ENCODE measurements at regions not wholly inside any gene's neighbourhood (a gene's known extent, or its start where the extent isn't known, plus 50 kb on each side); places are given as distances from the start of the nearest gene placed in this dataset.
"Not testable (repeated sequence)": the region's sequence is repeated elsewhere in the genome, so short reads cannot be mapped to it uniquely, and the experiment has no call there.

DNA sequence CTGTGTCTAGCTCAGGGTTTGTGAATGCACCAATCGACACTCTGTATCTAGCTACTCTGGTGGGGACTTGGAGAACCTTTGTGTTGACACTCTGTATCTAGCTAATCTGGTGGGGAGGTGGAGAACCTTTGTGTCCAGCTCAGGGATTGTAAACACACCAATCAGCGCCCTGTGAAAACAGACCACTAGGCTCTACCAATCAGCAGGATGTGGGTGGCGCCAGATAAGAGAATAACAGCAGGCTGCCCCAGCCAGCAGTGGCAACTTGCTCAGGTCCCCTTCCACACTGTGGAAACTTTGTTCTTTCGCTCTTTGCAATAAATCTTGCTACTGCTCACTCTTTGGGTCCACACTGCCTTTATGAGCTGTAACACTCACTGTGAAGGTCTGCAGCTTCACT is 151.3 kb upstream of the LRIG1 start:
- H3K36me3 Mint-ChIP-seq (ENCODE audit: low read depth); H3K9me3 Mint-ChIP-seq; H3K27ac Mint-ChIP-seq; H3K4me1 Mint-ChIP-seq (ENCODE audit: low read depth); H3K27me3 Mint-ChIP-seq (ENCODE audit: low read depth); DNase-seq (ENCODE audit: low spot score); H3K4me3 Mint-ChIP-seq (ENCODE audit: low read depth); intact Hi-C loops (cut with micrococcal nuclease): not testable (repeated sequence)

- H3K4me1 Mint-ChIP-seq (ENCODE audit: low read depth), result no peaks in the 10 kb centered on the region
- peaks cover 2% of the 10 kb centered on the region for H3K27me3 Mint-ChIP-seq (ENCODE audit: low read depth)
- no peak for DNase-seq (ENCODE audit: low spot score)
- no peaks in the 10 kb centered on the region for H3K36me3 Mint-ChIP-seq (ENCODE audit: low read depth)
- no peak overlapping the region for H3K4me3 Mint-ChIP-seq (ENCODE audit: low read depth)
- intact Hi-C loops (cut with micrococcal nuclease), result no loop called here
- no peak overlapping the region for H3K27ac Mint-ChIP-seq
- H3K9me3 Mint-ChIP-seq, result no peaks in the 10 kb centered on the region
Observed at GRCh38 chr3:66655044-66655443, 154.2 kb upstream of the LRIG1 start.

- no peak for DNase-seq (ENCODE audit: low spot score)
- Mint-ChIP-seq H3K4me3 (ENCODE audit: low read depth) (no peak overlapping the region), H3K27ac (no peak overlapping the region), H3K36me3 (ENCODE audit: low read depth) (no peaks in the 10 kb centered on the region), H3K27me3 (ENCODE audit: low read depth) (peaks cover 2% of the 10 kb centered on the region), H3K9me3 (no peaks in the 10 kb centered on the region), H3K4me1 (ENCODE audit: low read depth) (no peaks in the 10 kb centered on the region)
- intact Hi-C loops (cut with micrococcal nuclease), result no loop called here
Observed at GRCh38 chr3:66655671-66656070, 154.8 kb upstream of the LRIG1 start.

DNA sequence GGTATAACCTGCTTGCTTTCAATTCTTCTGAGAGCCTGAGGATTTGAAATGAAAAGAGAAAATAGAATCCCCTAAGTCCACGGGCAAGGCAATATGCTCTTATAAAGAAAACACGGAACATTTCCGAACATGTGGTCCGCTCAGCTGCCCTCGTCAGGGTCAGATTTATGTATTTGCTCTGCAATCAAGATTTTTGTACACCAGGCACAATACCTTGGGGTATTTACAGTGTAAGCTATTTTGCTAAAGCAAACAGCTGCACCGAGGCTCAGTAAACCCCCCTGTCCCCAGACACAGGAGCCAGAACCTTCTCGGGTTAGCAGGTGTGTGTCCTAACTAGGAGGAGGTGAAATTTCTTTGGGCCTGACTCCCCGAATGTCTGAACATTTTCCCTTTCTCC is 155.8 kb upstream of the LRIG1 start:
- Mint-ChIP-seq H3K9me3 (no peaks in the 10 kb centered on the region), H3K36me3 (ENCODE audit: low read depth) (no peaks in the 10 kb centered on the region), H3K27me3 (ENCODE audit: low read depth) (peaks cover 2% of the 10 kb centered on the region), H3K4me3 (ENCODE audit: low read depth) (no peak overlapping the region), H3K4me1 (ENCODE audit: low read depth) (no peaks in the 10 kb centered on the region), H3K27ac (no peak overlapping the region)
- DNase-seq (ENCODE audit: low spot score), result no peak
- intact Hi-C loops (cut with micrococcal nuclease), result no loop called here

DNA sequence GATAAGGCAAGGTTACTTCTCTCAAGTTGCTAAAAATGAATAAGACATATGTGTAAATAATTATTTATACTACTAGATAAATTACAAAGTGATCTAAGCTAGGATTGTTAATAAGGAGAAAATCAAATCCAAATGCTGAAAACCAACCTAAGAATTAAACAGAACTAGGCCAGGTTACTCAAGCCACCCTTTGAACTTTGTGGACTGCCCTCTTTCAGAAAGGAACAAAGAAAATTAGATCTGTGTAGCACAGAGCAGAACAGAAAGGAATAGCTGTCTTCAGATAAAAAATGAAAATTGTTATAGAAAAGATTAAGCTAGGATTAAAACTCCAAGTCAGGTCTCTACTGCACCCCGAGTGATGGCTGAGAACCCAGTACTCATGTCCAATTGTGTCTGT is 158.2 kb upstream of the LRIG1 start:
- Mint-ChIP-seq H3K4me1 (ENCODE audit: low read depth) (no peaks in the 10 kb centered on the region), H3K4me3 (ENCODE audit: low read depth) (no peak overlapping the region), H3K9me3 (no peaks in the 10 kb centered on the region), H3K36me3 (ENCODE audit: low read depth) (no peaks in the 10 kb centered on the region), H3K27ac (no peak overlapping the region), H3K27me3 (ENCODE audit: low read depth) (peaks cover 2% of the 10 kb centered on the region)
- intact Hi-C loops (cut with micrococcal nuclease), result no loop called here
- no peak for DNase-seq (ENCODE audit: low spot score)

GRCh38 chr3:66661628-66662027 is 160.8 kb upstream of the LRIG1 start:
- DNase-seq (ENCODE audit: low spot score), result no peak
- intact Hi-C loops (cut with micrococcal nuclease), result no loop called here
- Mint-ChIP-seq H3K27me3 (ENCODE audit: low read depth) (peaks cover 2% of the 10 kb centered on the region), H3K9me3 (no peaks in the 10 kb centered on the region), H3K4me1 (ENCODE audit: low read depth) (no peaks in the 10 kb centered on the region), H3K4me3 (ENCODE audit: low read depth) (no peak overlapping the region), H3K36me3 (ENCODE audit: low read depth) (no peaks in the 10 kb centered on the region), H3K27ac (no peak overlapping the region)

DNA sequence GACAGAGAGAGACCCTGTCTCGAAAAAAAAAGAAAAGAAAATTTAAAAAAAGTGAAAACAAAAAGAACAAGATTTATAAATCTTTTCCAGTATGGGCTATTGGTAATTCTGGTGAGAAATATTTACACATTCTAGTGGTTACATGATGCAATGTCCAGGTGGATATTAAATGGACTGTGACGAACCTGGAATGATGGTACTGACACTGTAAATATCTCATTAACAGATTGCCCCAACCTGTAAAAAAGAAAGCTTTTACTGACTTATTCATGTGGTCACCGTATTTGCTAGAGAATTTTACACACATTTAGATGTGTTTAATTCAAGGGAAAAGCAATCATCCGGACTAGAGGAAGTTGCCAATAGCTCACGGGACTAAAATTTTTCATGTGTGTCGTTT is 162.1 kb upstream of the LRIG1 start:
- DNase-seq (ENCODE audit: low spot score), result no peak
- Mint-ChIP-seq H3K4me1 (ENCODE audit: low read depth) (no peaks in the 10 kb centered on the region), H3K27ac (no peak overlapping the region), H3K36me3 (ENCODE audit: low read depth) (no peaks in the 10 kb centered on the region), H3K27me3 (ENCODE audit: low read depth) (peaks cover 2% of the 10 kb centered on the region), H3K9me3 (no peaks in the 10 kb centered on the region), H3K4me3 (ENCODE audit: low read depth) (no peak overlapping the region)
- intact Hi-C loops (cut with micrococcal nuclease), result no loop called here

- Mint-ChIP-seq H3K4me3 (ENCODE audit: low read depth) (no peak overlapping the region), H3K27me3 (ENCODE audit: low read depth) (no peaks in the 10 kb centered on the region), H3K4me1 (ENCODE audit: low read depth) (no peaks in the 10 kb centered on the region), H3K36me3 (ENCODE audit: low read depth) (no peaks in the 10 kb centered on the region), H3K9me3 (no peaks in the 10 kb centered on the region), H3K27ac (no peak overlapping the region)
- no peak for DNase-seq (ENCODE audit: low spot score)
- intact Hi-C loops (cut with micrococcal nuclease), result no loop called here
Observed at GRCh38 chr3:66665021-66665695, 164.3 kb upstream of the LRIG1 start.

- Mint-ChIP-seq H3K4me3 (ENCODE audit: low read depth) (no peak overlapping the region), H3K27me3 (ENCODE audit: low read depth) (no peaks in the 10 kb centered on the region), H3K36me3 (ENCODE audit: low read depth) (no peaks in the 10 kb centered on the region), H3K9me3 (no peaks in the 10 kb centered on the region), H3K27ac (no peak overlapping the region), H3K4me1 (ENCODE audit: low read depth) (no peaks in the 10 kb centered on the region)
- no peak for DNase-seq (ENCODE audit: low spot score)
- intact Hi-C loops (cut with micrococcal nuclease), result no loop called here
Observed at GRCh38 chr3:66666362-66666761, 165.5 kb upstream of the LRIG1 start.

GRCh38 chr3:66667263-66667662 is 166.4 kb upstream of the LRIG1 start:
- H3K9me3 Mint-ChIP-seq, result no peaks in the 10 kb centered on the region
- no peaks in the 10 kb centered on the region for H3K36me3 Mint-ChIP-seq (ENCODE audit: low read depth)
- H3K4me3 Mint-ChIP-seq (ENCODE audit: low read depth), result no peak overlapping the region
- H3K4me1 Mint-ChIP-seq (ENCODE audit: low read depth), result no peaks in the 10 kb centered on the region
- peaks cover 2% of the 10 kb centered on the region for H3K27me3 Mint-ChIP-seq (ENCODE audit: low read depth)
- H3K27ac Mint-ChIP-seq, result no peak overlapping the region
- DNase-seq (ENCODE audit: low spot score), result no peak
- intact Hi-C loops (cut with micrococcal nuclease), result no loop called here

GRCh38 chr3:66671291-66671690 is 170.5 kb upstream of the LRIG1 start:
- no peak overlapping the region for H3K4me3 Mint-ChIP-seq (ENCODE audit: low read depth)
- H3K27me3 Mint-ChIP-seq (ENCODE audit: low read depth), result peaks cover 8% of the 10 kb centered on the region
- no peak for DNase-seq (ENCODE audit: low spot score)
- intact Hi-C loops (cut with micrococcal nuclease), result no loop called here
- no peaks in the 10 kb centered on the region for H3K4me1 Mint-ChIP-seq (ENCODE audit: low read depth)
- H3K36me3 Mint-ChIP-seq (ENCODE audit: low read depth), result no peaks in the 10 kb centered on the region
- H3K27ac Mint-ChIP-seq, result no peak overlapping the region
- no peaks in the 10 kb centered on the region for H3K9me3 Mint-ChIP-seq

DNA sequence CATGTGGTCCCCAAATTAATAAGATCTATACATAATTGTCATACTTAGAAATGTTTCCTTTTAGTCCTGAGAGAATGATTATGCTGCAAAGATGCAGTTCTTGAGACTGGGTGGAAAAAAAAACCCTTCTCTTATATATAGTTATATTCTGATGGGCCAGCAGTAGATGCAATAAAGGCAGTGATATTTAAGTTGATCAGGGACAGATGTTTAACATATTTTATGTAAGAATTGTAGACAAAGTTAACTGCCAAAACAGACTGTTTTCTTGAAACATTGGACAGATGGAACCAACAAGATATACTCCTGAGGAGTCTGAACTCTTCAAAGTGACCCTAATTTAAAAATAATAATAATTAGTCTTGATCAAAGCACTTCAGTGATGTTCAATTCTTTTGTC is 172.0 kb upstream of the LRIG1 start:
- Mint-ChIP-seq H3K4me3 (ENCODE audit: low read depth) (no peak overlapping the region), H3K27ac (no peak overlapping the region), H3K9me3 (no peaks in the 10 kb centered on the region), H3K27me3 (ENCODE audit: low read depth) (peaks cover 8% of the 10 kb centered on the region), H3K4me1 (ENCODE audit: low read depth) (no peaks in the 10 kb centered on the region), H3K36me3 (ENCODE audit: low read depth) (no peaks in the 10 kb centered on the region)
- DNase-seq (ENCODE audit: low spot score), result no peak
- intact Hi-C loops (cut with micrococcal nuclease), result no loop called here

- Mint-ChIP-seq H3K4me1 (ENCODE audit: low read depth) (no peaks in the 10 kb centered on the region), H3K36me3 (ENCODE audit: low read depth) (no peaks in the 10 kb centered on the region), H3K9me3 (no peaks in the 10 kb centered on the region), H3K27me3 (ENCODE audit: low read depth) (peaks cover 8% of the 10 kb centered on the region), H3K27ac (no peak overlapping the region), H3K4me3 (ENCODE audit: low read depth) (no peak overlapping the region)
- no peak for DNase-seq (ENCODE audit: low spot score)
- intact Hi-C loops (cut with micrococcal nuclease), result no loop called here
Observed at GRCh38 chr3:66673293-66673692, 172.5 kb upstream of the LRIG1 start.

- peaks cover 8% of the 10 kb centered on the region for H3K27me3 Mint-ChIP-seq (ENCODE audit: low read depth)
- H3K4me1 Mint-ChIP-seq (ENCODE audit: low read depth), result no peaks in the 10 kb centered on the region
- no peaks in the 10 kb centered on the region for H3K9me3 Mint-ChIP-seq
- H3K36me3 Mint-ChIP-seq (ENCODE audit: low read depth), result no peaks in the 10 kb centered on the region
- H3K4me3 Mint-ChIP-seq (ENCODE audit: low read depth), result no peak overlapping the region
- DNase-seq (ENCODE audit: low spot score), result no peak
- H3K27ac Mint-ChIP-seq, result no peak overlapping the region
- intact Hi-C loops (cut with micrococcal nuclease), result no loop called here
Observed at GRCh38 chr3:66675366-66675765, 174.5 kb upstream of the LRIG1 start.

All from activated T-helper 2 cell treated with anti-CD3 and anti-CD28 coated beads, Interferon-gamma antibody, Interleukin-2, Interleukin-4, amounts not matched to agents 10 μg/mL and 5 μg/mL and 100 μg/mL, durations not matched to agents 14 hours and 24 hours and 36 hours (primary cell).